ENCODE measurements at regions not wholly inside any gene's neighbourhood (a gene's known extent, or its start where the extent isn't known, plus 50 kb on each side); places are given as distances from the start of the nearest gene placed in this dataset.

- peak in 1 of 4 donors; percentile 6 for DNase-seq
- Histone ChIP-seq H3K9me3 (peaks cover 0 to 7% (median 0%) of the 10 kb centered on the region in 3 donors), H3K27ac (no peak overlapping the region), H3K27me3 (no peaks in the 10 kb centered on the region), H3K4me3 (no peak overlapping the region), H3K36me3 (replicated peaks in 1 of 2; ENCODE audit: insufficient read depth in 1 of 2, low read depth in 2 of 2) (no peaks in the 10 kb centered on the region), H3K4me1 (no peaks in the 10 kb centered on the region)
- intact Hi-C loops (cut with DNase I): no loop called here
- TF ChIP-seq POLR2A (IDR thresholded peaks at IDR 0.05) (no peak), CTCF (IDR thresholded peaks at IDR 0.05) (no peak)
- peak; percentile 12 for ATAC-seq
Measured at GRCh38 chr2:228731517-228731916, 539.6 kb downstream of the PID1 start.

- intact Hi-C loops (cut with DNase I): no loop called here
- no peaks in the 10 kb centered on the region for H3K36me3 ChIP-seq (replicated peaks in 1 of 2; ENCODE audit: insufficient read depth in 1 of 2, low read depth in 2 of 2)
- H3K4me3 ChIP-seq: no peak overlapping the region
- no peaks in the 10 kb centered on the region for H3K4me1 ChIP-seq
- WGBS, 2 donors: 12 to 20% methylated on average over 5 of the region's 5 CpGs
- H3K27me3 ChIP-seq: no peaks in the 10 kb centered on the region
- no peak for ATAC-seq
- H3K27ac ChIP-seq: no peak overlapping the region
- TF ChIP-seq CTCF (IDR thresholded peaks at IDR 0.05): no peak
- TF ChIP-seq POLR2A (IDR thresholded peaks at IDR 0.05): no peak
- no peak for DNase-seq
- H3K9me3 ChIP-seq: peaks cover 0 to 7% (median 0%) of the 10 kb centered on the region in 3 donors
Measured at GRCh38 chr2:228728961-228729360, 542.1 kb downstream of the PID1 start.

DNA sequence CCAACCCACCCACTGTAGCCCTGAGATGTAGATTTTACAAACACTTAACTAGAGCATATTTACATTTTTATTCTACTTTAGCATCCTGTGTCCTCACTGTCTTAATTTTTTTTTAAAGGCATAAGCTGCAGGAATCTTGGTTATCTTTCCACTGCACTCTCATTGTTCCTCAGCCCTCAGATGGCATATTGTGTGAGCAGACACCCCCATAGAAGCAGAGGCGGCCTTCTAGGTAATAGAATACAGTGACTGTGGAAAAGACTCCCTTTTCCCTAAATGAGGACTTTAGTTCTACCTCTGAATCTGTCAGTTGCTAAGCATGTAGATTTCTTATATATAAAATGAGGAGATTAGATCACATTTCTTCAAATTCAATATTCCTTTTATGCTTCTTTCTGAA is 543.5 kb upstream of the SPHKAP start:
- ATAC-seq: no peak
- Histone ChIP-seq H3K27ac (no peak overlapping the region), H3K4me3 (no peak overlapping the region), H3K4me1 (no peaks in the 10 kb centered on the region), H3K27me3 (no peaks in the 10 kb centered on the region), H3K9me3 (no peaks in the 10 kb centered on the region), H3K36me3 (replicated peaks in 1 of 2; ENCODE audit: insufficient read depth in 1 of 2, low read depth in 2 of 2) (no peaks in the 10 kb centered on the region)
- intact Hi-C loops (cut with DNase I): no loop called here
- TF ChIP-seq CTCF (IDR thresholded peaks at IDR 0.05) (no peak), POLR2A (IDR thresholded peaks at IDR 0.05) (no peak)
- 59% methylated on average over 1 of the region's 1 CpG for WGBS, 2 donors
- no peak for DNase-seq

DNA sequence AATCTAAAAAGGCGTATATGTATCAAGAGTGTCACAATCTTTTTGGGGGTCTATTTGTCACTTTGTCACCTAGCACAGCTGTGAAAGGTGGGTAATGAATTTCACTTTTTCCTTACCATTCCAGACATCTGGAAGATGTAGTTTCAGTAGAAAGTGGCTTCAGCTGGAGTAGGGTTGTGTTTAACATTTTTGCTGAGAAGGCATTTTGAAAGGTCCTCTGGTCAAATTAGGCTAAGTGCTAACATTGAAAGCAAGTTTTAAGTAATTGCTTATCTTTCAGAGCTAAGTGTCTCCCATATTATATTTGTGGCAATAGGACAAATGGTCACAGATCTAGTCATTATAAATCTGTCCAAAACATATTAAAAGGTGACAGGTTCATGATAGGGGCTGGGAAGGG is 542.1 kb upstream of the SPHKAP start:
- Histone ChIP-seq H3K9me3 (no peaks in the 10 kb centered on the region), H3K4me1 (no peaks in the 10 kb centered on the region), H3K4me3 (no peak overlapping the region), H3K27me3 (no peaks in the 10 kb centered on the region), H3K27ac (no peak overlapping the region), H3K36me3 (replicated peaks in 1 of 2; ENCODE audit: insufficient read depth in 1 of 2, low read depth in 2 of 2) (no peaks in the 10 kb centered on the region)
- no peak for ATAC-seq
- WGBS, 2 donors: 40 to 75% methylated on average over 1 of the region's 1 CpG
- no peak for DNase-seq
- TF ChIP-seq CTCF (IDR thresholded peaks at IDR 0.05) (no peak), POLR2A (IDR thresholded peaks at IDR 0.05) (no peak)
- intact Hi-C loops (cut with DNase I): no loop called here

GRCh38 chr2:228722311-228722710 is 540.8 kb upstream of the SPHKAP start:
- no peak for ATAC-seq
- intact Hi-C loops (cut with DNase I): no loop called here
- TF ChIP-seq POLR2A (IDR thresholded peaks at IDR 0.05) (no peak), CTCF (IDR thresholded peaks at IDR 0.05) (no peak)

More at GRCh38 chr2:228722311-228722710, 540.8 kb upstream of the SPHKAP start:
- Histone ChIP-seq H3K9me3 (no peaks in the 10 kb centered on the region), H3K27ac (no peak overlapping the region), H3K27me3 (no peaks in the 10 kb centered on the region), H3K36me3 (replicated peaks in 1 of 2; ENCODE audit: insufficient read depth in 1 of 2, low read depth in 2 of 2) (no peaks in the 10 kb centered on the region), H3K4me3 (no peak overlapping the region), H3K4me1 (no peaks in the 10 kb centered on the region)
- no peak for DNase-seq
- WGBS, 2 donors: 14 to 32% methylated on average over 1 of the region's 1 CpG

All from body of pancreas (tissue), 4 donors.